GM19452 (cell line): ENCODE measurements at regions not wholly inside any gene's neighbourhood (a gene's known extent, or its start where the extent isn't known, plus 50 kb on each side); places are given as distances from the start of the nearest gene placed in this dataset.
A peak's percentile ranks its signal among the peaks of the same experiment; 100 is the strongest.
"Not testable (repeated sequence)": the region's sequence is repeated elsewhere in the genome, so short reads cannot be mapped to it uniquely, and the experiment has no call there.

Experiments
- ATAC-seq: cut with Tn5 transposase; IDR thresholded peaks from one replicate; pipeline ENCODE4 v1.9.1; 2021; ENCODE audit not compliant: unreplicated experiment

GRCh38 chr6:63010962-63011361 lies 200.3 kb upstream of the FKBP1C start:
- ATAC-seq = not testable (repeated sequence)

- no peak for ATAC-seq
Measured at GRCh38 chr6:63014290-63014689, 197.0 kb upstream of the FKBP1C start.

GRCh38 chr6:63022631-63023030 lies 188.6 kb upstream of the FKBP1C start:
- no peak for ATAC-seq

GRCh38 chr6:63023726-63024125 lies 187.5 kb upstream of the FKBP1C start:
- no peak for ATAC-seq

- ATAC-seq = no peak
Measured at GRCh38 chr6:63049216-63049615, 162.1 kb upstream of the FKBP1C start.

GRCh38 chr6:63053206-63053605 lies 158.1 kb upstream of the FKBP1C start:
- ATAC-seq = not testable (repeated sequence)

- no peak for ATAC-seq
Measured at GRCh38 chr6:63058601-63059000, 152.7 kb upstream of the FKBP1C start.

GRCh38 chr6:63063631-63064271 lies 147.5 kb upstream of the FKBP1C start:
- no peak for ATAC-seq

- ATAC-seq = peak; percentile 79
Measured at GRCh38 chr6:63066055-63066704, 145.1 kb upstream of the FKBP1C start.

GRCh38 chr6:63094947-63095346 lies 116.3 kb upstream of the FKBP1C start:
- no peak for ATAC-seq

GRCh38 chr6:63097222-63097621 lies 114.0 kb upstream of the FKBP1C start:
- ATAC-seq = peak; percentile 72

GRCh38 chr6:63098789-63099188 lies 112.5 kb upstream of the FKBP1C start:
- ATAC-seq = no peak

- no peak for ATAC-seq
Measured at GRCh38 chr6:63099772-63100459, 111.4 kb upstream of the FKBP1C start.

- ATAC-seq = peak; percentile 95
Measured at GRCh38 chr6:63114610-63115211, 96.6 kb upstream of the FKBP1C start.

- no peak for ATAC-seq
Measured at GRCh38 chr6:63121166-63121565, 90.1 kb upstream of the FKBP1C start.

GRCh38 chr6:63140114-63140513 lies 71.2 kb upstream of the FKBP1C start:
- ATAC-seq = no peak

GRCh38 chr6:63140692-63141318 lies 70.5 kb upstream of the FKBP1C start:
- no peak for ATAC-seq

- no peak for ATAC-seq
Measured at GRCh38 chr6:63149730-63150129, 61.5 kb upstream of the FKBP1C start.

GRCh38 chr6:63154535-63154934 lies 56.7 kb upstream of the FKBP1C start:
- no peak for ATAC-seq
